Renal cortex interstitium (tissue), 11 donors: ENCODE measurements at regions not wholly inside any gene's neighbourhood (a gene's known extent, or its start where the extent isn't known, plus 50 kb on each side); places are given as distances from the start of the nearest gene placed in this dataset.
"Not testable (repeated sequence)": the region's sequence is repeated elsewhere in the genome, so short reads cannot be mapped to it uniquely, and the experiment has no call there.

Experiments used
- DNase-seq, 11 donors: peaks; one replicate each; pipeline ENCODE4 v3.0.0-alpha.2; 2013; ENCODE audit warnings: low read depth in 9 of 11, low spot score in 4 of 11; ENCODE audit errors: extremely low read depth in 1 of 11

GRCh38 chr2:35785564-35785963, 570.0 kb upstream of the CRIM1 start:
- no peak for DNase-seq

- DNase-seq, result no peak
Observed at GRCh38 chr2:35784777-35785176, 570.8 kb upstream of the CRIM1 start.

DNA sequence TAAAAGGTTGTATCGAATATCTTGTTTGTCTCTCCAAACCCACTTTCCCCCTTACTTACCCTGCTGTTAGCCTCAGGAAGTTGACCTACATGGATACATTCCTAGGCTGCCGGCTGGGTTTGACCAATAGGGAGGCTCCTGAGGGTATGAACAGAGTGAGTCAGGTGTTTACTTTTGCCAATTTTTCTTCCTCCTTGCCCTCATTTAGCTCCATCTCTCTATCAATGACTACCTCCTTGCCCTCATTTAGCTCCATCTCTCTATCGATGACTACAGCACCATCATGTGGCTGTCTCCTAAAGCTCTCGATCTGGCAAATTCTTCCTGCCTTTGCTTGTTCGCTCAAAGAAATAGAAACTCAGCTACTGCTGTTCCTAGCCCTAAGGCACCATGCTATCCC, 571.9 kb upstream of the CRIM1 start:
- DNase-seq, result no peak

GRCh38 chr2:35741556-35741955, 614.0 kb upstream of the CRIM1 start:
- no peak for DNase-seq

- DNase-seq, result no peak
Observed at GRCh38 chr2:35731674-35732073, 623.9 kb upstream of the CRIM1 start.

DNA sequence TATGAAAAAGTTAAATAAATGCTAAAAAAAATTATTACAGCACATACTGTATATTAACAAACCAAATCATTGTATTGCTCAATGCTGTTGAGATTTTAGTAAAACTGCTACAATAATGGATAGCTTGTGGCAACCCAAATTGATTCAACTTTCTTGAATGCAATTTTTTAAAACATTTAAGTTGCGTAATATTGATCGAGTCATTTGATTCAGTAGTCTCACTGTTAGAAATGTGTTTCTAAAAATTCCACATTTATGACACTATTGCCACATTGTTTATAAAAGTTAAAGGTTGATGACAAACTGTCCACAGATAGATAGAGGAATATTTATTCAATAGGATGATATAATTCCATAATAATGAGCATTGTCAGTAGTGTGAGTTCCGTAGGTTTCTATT, 640.7 kb upstream of the CRIM1 start:
- DNase-seq, result no peak

DNA sequence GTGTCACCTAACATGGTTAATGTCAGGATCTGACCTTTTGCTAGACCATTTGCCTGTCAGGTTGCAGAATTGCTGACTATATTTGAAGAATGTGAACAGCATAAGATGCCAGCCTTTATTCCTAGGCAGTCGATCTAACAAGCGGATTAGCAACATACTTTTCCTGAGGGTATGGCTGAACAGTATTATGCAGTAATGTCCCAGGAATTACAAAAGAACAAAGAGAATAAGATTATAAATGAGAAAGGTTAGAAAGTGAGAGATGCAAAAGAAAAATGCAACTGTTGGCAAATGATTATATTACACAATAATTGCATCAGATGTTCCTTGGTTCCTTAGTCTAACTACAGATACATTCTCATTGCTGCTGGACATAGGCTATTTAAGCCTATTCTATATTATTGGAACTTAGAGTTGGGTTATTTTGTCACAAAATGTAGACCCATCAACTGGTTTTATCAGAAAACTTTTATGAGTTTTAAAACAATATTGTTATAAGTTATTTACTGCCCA, 647.1 kb upstream of the CRIM1 start:
- DNase-seq, result no peak

DNA sequence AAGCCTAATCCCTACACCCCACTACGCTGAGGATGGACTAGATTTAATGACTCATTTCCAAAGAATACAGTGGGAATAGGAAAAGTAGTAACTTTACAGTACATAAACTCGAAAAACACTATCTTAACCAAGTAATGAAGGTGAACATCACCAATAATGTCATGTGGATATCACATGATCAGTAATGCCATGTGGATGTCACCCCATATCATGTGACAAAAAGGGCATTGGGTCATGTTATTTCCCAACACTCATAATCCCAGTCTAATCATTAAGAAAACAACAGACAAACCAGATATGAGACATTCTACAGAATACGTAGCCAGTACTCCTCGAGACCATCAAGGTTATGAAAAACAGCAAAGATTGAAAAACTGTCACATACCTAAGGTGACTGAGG, 667.3 kb upstream of the CRIM1 start:
- no peak for DNase-seq

DNA sequence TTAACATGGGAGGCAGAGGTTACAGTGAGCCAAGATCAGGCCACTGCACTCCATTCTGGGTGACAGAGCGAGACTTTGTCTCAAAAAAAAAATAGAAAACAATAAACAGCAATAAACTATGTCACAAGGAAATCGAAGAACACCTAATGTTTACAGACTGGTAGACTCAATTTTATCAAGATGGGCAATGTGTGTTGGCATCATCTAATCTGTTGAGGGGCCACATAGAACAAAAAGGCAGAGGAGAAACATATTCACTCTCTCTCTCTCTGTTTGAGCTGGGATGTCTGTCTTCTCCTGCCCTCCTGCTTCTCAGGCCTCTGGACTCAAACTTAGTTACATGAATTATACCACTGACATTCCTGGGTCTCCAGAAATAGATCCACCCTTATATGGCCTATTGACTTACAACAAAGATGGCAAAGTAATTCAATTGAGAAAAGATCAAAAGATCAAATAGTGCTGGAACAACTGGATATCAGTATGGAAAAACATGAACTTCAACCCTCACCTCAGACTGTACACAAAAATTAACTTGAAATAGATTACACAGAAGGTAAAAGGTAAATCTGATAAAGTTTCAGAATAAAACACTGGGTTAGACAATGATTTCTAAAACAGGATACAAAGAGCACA, 703.8 kb upstream of the CRIM1 start:
- DNase-seq, result no peak

DNA sequence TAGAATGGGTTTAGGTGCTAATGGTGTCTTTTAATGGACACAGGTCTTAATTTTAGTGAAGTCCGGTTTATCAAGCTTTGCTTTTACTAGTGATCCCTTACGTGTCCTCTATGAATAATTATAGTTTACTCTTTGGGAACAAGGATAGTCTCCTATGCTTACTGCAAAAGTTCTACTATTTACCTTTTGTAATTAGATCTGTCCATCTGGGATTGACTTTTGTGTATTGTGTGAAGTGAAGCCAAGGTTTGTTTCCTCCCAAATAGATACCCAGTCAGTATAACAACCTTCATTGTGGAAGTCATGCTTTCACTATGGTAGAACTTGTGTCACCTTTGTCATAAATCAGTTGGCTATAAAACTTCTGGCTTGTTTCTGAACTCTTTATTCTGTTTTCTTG, 740.9 kb upstream of the CRIM1 start:
- DNase-seq, result no peak

DNA sequence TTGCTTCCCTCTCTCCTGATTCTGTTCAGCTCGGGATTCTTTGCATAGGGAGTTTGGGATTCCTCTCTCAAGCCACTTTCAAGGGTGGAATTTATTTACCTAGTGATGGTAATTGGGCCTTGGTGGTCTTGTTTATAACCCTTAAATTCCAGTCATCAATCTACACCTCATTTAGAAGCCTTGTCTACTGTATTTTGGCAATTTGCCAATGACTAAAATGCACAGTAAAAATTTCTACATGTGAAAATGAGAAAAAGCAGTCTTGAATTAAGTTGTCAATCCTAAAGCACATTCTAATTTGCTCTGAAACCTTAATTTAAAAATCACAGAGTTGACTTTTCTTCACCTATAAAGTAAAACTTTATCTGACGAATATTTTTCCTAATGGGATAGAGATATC, 749.2 kb upstream of the CRIM1 start:
- DNase-seq, result no peak

DNA sequence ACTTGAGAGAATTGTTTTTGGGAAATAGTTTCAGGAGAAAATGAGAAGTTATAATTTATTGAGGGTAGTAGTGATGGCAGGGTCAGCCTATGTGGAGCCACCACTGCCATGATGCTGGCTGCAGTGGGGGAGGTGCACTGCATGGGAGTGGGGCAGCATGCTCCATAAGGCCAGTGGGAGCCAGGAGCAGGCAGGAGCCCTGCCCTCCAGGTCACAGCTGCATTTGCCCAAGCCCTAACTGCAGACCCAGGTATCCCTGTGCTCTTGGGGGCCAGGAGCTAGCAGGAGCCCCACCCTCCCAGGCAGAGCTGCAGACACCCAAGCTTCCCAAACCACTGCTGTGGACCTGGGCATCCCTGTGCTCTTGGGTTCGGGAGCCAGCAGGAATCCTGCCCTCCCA, 757.3 kb upstream of the CRIM1 start:
- DNase-seq, result no peak

GRCh38 chr2:35591886-35592285, 763.7 kb upstream of the CRIM1 start:
- no peak for DNase-seq

DNA sequence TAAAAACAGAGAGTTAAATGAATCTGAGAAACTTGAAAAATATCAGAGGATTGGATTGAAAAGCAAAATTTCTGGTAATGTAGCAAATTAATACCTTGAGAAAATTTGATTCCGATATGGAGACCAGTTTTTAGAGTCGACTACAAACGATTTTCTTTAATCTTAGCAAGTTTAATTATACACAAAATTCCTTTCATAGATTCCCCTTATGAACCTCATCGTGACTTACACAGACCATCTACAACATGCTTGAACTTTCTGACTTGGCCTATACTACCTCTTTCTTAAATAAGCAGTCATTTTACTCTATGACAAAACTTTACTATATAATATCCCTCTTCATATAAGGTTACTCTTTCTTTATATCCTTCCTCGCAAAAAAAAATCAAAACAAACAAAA, 769.6 kb upstream of the CRIM1 start:
- no peak for DNase-seq

DNA sequence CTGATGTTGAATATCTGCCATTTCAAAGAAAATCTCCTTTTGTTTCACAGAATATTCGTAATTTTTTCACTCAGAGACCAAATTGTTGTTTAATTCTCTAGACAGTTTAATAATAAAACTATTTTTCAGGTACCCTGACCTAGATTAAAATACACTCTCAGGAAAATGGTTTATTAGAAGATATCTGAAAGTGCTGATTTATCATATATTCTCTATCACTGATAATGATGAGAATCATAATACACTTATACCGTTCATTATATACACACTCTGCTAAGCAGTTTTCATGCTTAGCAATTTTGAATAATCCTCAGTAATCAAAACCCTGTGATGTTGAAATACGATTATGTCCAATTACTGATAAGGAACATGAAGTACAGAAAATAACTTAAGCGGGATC, 772.9 kb upstream of the CRIM1 start:
- no peak for DNase-seq

DNA sequence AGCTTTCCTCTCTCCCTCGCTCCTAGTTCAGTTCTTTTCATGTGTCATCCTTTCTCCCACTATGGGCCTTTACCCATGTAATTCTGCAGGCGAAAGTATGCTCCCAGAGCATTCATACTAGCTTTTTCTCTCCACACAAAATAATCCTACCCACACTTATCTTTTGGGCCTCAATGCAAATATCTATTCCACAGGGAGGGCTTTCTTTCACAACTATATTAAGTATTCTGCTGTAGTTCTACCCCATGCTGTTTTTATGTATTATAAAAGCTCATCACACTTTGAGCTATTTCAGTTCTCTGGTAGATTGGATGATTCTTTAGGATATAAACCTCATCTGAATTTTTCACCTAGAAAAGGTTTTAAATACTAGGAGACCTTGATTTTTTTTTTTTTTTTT, 774.6 kb upstream of the CRIM1 start:
- DNase-seq, result no peak

DNA sequence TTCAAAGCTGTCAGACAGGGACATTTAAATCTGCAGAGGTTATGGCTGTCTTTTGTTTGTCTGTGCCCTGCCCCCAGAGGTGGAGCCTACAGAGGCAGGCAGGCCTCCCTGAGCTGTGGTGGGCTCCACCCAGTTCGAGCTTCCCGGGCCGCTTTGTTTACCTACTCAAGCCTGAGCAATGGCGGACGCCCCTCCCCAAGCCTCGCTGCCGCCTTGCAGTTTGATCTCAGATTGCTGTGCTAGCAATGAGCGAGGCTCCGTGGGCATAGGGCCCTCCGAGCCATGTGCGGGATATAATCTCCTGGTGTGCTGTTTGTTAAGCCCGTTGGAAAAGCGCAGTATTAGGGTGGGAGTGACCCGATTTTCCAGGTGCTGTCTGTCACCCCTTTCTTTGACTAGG, 787.0 kb upstream of the CRIM1 start:
- DNase-seq, result not testable (repeated sequence)

- no peak for DNase-seq
Observed at GRCh38 chr2:35562488-35562887, 793.1 kb upstream of the CRIM1 start.

GRCh38 chr2:35548171-35548570, 807.4 kb upstream of the CRIM1 start:
- no peak for DNase-seq

GRCh38 chr2:35545301-35545700, 810.3 kb upstream of the CRIM1 start:
- no peak for DNase-seq

- DNase-seq, result no peak
Observed at GRCh38 chr2:35538796-35539195, 816.8 kb upstream of the CRIM1 start.
